ENCODE measurements at regions not wholly inside any gene's neighbourhood (a gene's known extent, or its start where the extent isn't known, plus 50 kb on each side); places are given as distances from the start of the nearest gene placed in this dataset.
"Not testable (repeated sequence)": the region's sequence is repeated elsewhere in the genome, so short reads cannot be mapped to it uniquely, and the experiment has no call there.

GRCh38 chr9:41367301-41367700, 178.2 kb upstream of the ZNG1F start:
- H3K9me3 ChIP-seq (ENCODE audit: low read depth, low read length); H3K4me3 ChIP-seq (ENCODE audit: insufficient read depth, low read length); H2AFZ ChIP-seq (ENCODE audit: low read length); H3K27me3 ChIP-seq (ENCODE audit: insufficient read depth, low read length); H3K27ac ChIP-seq (ENCODE audit: low read depth, low read length); H3K4me2 ChIP-seq (ENCODE audit: insufficient read depth, low read length); H3K4me1 ChIP-seq (ENCODE audit: insufficient read depth, low read length); H3K36me3 ChIP-seq (ENCODE audit: insufficient read depth, low read length); DNase-seq (ENCODE audit: insufficient read length, low spot score, missing footprints); H4K20me1 ChIP-seq (ENCODE audit: insufficient read depth, low read length); H3K79me2 ChIP-seq (ENCODE audit: insufficient read depth, low read length): not testable (repeated sequence)

- not testable (repeated sequence) for H3K9me3 ChIP-seq (ENCODE audit: low read depth, low read length); H3K27me3 ChIP-seq (ENCODE audit: insufficient read depth, low read length); H3K79me2 ChIP-seq (ENCODE audit: insufficient read depth, low read length); H3K36me3 ChIP-seq (ENCODE audit: insufficient read depth, low read length); H3K4me1 ChIP-seq (ENCODE audit: insufficient read depth, low read length); H3K27ac ChIP-seq (ENCODE audit: low read depth, low read length); DNase-seq (ENCODE audit: insufficient read length, low spot score, missing footprints); H2AFZ ChIP-seq (ENCODE audit: low read length); H3K4me2 ChIP-seq (ENCODE audit: insufficient read depth, low read length); H3K4me3 ChIP-seq (ENCODE audit: insufficient read depth, low read length); H4K20me1 ChIP-seq (ENCODE audit: insufficient read depth, low read length)
These were observed 172.7 kb upstream of the ZNG1F start for GRCh38 chr9:41361790-41362189.

- H3K27me3 ChIP-seq (ENCODE audit: insufficient read depth, low read length); H3K36me3 ChIP-seq (ENCODE audit: insufficient read depth, low read length); H3K4me1 ChIP-seq (ENCODE audit: insufficient read depth, low read length); H3K79me2 ChIP-seq (ENCODE audit: insufficient read depth, low read length); H3K9me3 ChIP-seq (ENCODE audit: low read depth, low read length); DNase-seq (ENCODE audit: insufficient read length, low spot score, missing footprints); H4K20me1 ChIP-seq (ENCODE audit: insufficient read depth, low read length): not testable (repeated sequence)
- Histone ChIP-seq H2AFZ (ENCODE audit: low read length) (peak overlapping the region; percentile 85), H3K27ac (ENCODE audit: low read depth, low read length) (peak overlapping the region; percentile 48), H3K4me2 (ENCODE audit: insufficient read depth, low read length) (peak overlapping the region; percentile 67), H3K4me3 (ENCODE audit: insufficient read depth, low read length) (peak overlapping the region; percentile 75)
These were observed 170.0 kb upstream of the ZNG1F start for GRCh38 chr9:41359116-41359515.

GRCh38 chr9:41358682-41359081, 169.6 kb upstream of the ZNG1F start:
- H3K27ac ChIP-seq (ENCODE audit: low read depth, low read length): peak overlapping the region; percentile 48
- H3K4me1 ChIP-seq (ENCODE audit: insufficient read depth, low read length); H3K9me3 ChIP-seq (ENCODE audit: low read depth, low read length); H3K36me3 ChIP-seq (ENCODE audit: insufficient read depth, low read length); DNase-seq (ENCODE audit: insufficient read length, low spot score, missing footprints); H3K27me3 ChIP-seq (ENCODE audit: insufficient read depth, low read length); H4K20me1 ChIP-seq (ENCODE audit: insufficient read depth, low read length); H2AFZ ChIP-seq (ENCODE audit: low read length); H3K79me2 ChIP-seq (ENCODE audit: insufficient read depth, low read length): not testable (repeated sequence)
- peak overlapping the region; percentile 67 for H3K4me2 ChIP-seq (ENCODE audit: insufficient read depth, low read length)
- H3K4me3 ChIP-seq (ENCODE audit: insufficient read depth, low read length): peak overlapping the region; percentile 75

DNA sequence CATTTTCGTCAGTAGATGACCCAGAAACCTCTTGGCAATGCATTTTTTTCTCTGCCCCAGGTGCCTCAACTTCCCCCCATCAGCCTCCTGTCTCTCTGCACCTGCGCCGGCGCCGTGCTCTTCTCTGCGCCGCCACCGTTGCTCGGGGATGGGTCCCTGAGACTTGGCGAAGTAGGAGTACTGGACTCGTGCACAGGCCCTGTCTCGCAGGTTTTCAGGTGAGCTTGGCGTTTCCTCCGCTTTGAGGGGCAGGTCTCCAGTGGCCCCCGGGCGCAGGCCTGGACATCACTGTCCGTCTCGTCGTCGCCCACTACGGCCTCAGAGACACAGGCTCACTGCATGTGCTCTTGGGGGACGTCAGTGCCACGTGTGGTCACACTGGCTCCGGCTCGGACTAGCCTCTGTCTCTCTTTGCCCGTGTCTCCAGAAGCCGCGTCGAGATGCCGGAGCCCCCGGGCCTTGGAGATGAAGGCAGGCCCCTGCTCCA, 168.8 kb upstream of the ZNG1F start:
- Histone ChIP-seq H3K4me3 (ENCODE audit: insufficient read depth, low read length) (peak overlapping the region; percentile 75), H3K4me2 (ENCODE audit: insufficient read depth, low read length) (peak overlapping the region; percentile 18)
- not testable (repeated sequence) for H4K20me1 ChIP-seq (ENCODE audit: insufficient read depth, low read length); H3K9me3 ChIP-seq (ENCODE audit: low read depth, low read length); H3K27me3 ChIP-seq (ENCODE audit: insufficient read depth, low read length); H3K4me1 ChIP-seq (ENCODE audit: insufficient read depth, low read length); H3K79me2 ChIP-seq (ENCODE audit: insufficient read depth, low read length); DNase-seq (ENCODE audit: insufficient read length, low spot score, missing footprints); H3K36me3 ChIP-seq (ENCODE audit: insufficient read depth, low read length); H2AFZ ChIP-seq (ENCODE audit: low read length); H3K27ac ChIP-seq (ENCODE audit: low read depth, low read length)

- H3K9me3 ChIP-seq (ENCODE audit: low read depth, low read length); H2AFZ ChIP-seq (ENCODE audit: low read length); H3K27me3 ChIP-seq (ENCODE audit: insufficient read depth, low read length); H4K20me1 ChIP-seq (ENCODE audit: insufficient read depth, low read length); H3K4me3 ChIP-seq (ENCODE audit: insufficient read depth, low read length); DNase-seq (ENCODE audit: insufficient read length, low spot score, missing footprints); H3K4me2 ChIP-seq (ENCODE audit: insufficient read depth, low read length); H3K79me2 ChIP-seq (ENCODE audit: insufficient read depth, low read length); H3K4me1 ChIP-seq (ENCODE audit: insufficient read depth, low read length); H3K36me3 ChIP-seq (ENCODE audit: insufficient read depth, low read length); H3K27ac ChIP-seq (ENCODE audit: low read depth, low read length): not testable (repeated sequence)
These were observed 168.2 kb upstream of the ZNG1F start for GRCh38 chr9:41357350-41357748.

GRCh38 chr9:41356588-41357349, 167.7 kb upstream of the ZNG1F start:
- peak overlapping the region; percentile 32 for H3K4me2 ChIP-seq (ENCODE audit: insufficient read depth, low read length)
- H3K9me3 ChIP-seq (ENCODE audit: low read depth, low read length); H3K36me3 ChIP-seq (ENCODE audit: insufficient read depth, low read length); H3K79me2 ChIP-seq (ENCODE audit: insufficient read depth, low read length); H3K27ac ChIP-seq (ENCODE audit: low read depth, low read length); H3K4me1 ChIP-seq (ENCODE audit: insufficient read depth, low read length); H3K4me3 ChIP-seq (ENCODE audit: insufficient read depth, low read length); H3K27me3 ChIP-seq (ENCODE audit: insufficient read depth, low read length); H4K20me1 ChIP-seq (ENCODE audit: insufficient read depth, low read length); H2AFZ ChIP-seq (ENCODE audit: low read length); DNase-seq (ENCODE audit: insufficient read length, low spot score, missing footprints): not testable (repeated sequence)

DNA sequence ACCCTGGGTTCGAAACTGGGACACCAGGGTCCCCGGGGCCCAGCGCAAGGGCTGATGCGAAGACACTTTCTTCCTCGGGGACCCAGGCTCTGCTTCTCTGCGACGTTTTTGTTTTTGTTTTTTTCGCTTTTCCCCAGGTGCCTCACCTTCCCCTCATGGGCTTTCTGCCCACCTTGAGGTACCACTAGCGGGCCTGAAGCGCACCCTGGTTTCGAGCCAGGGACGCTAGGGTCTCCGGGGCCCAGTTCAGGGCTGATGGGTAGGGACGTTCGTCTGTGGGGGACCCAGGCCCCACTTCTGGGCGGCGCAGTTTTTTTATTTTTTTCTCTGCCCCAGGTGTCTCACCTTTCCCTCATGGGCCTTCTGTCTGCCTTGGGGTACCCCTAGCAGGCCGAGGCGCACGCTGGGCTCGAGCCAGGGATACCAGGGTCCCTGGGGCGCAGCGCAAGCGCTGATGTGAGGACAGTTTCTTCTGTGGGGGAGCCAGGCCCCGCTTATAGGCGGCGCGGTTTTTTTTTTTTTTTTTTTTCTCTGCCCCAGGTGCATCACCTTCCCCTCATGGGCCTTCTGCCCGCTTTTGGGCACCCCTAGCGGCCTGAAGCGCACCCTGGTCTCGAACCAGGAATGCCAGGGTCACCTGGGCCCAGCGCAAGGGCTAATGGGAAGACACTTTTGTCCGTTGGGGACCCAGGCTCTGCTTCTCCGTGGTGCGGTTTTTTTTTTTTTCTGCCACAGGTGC, 166.8 kb upstream of the ZNG1F start:
- H3K27me3 ChIP-seq (ENCODE audit: insufficient read depth, low read length); H3K79me2 ChIP-seq (ENCODE audit: insufficient read depth, low read length); H4K20me1 ChIP-seq (ENCODE audit: insufficient read depth, low read length); H3K27ac ChIP-seq (ENCODE audit: low read depth, low read length); H3K36me3 ChIP-seq (ENCODE audit: insufficient read depth, low read length); H3K4me1 ChIP-seq (ENCODE audit: insufficient read depth, low read length); H3K9me3 ChIP-seq (ENCODE audit: low read depth, low read length); H3K4me3 ChIP-seq (ENCODE audit: insufficient read depth, low read length); DNase-seq (ENCODE audit: insufficient read length, low spot score, missing footprints); H3K4me2 ChIP-seq (ENCODE audit: insufficient read depth, low read length); H2AFZ ChIP-seq (ENCODE audit: low read length): not testable (repeated sequence)

- H3K79me2 ChIP-seq (ENCODE audit: insufficient read depth, low read length); DNase-seq (ENCODE audit: insufficient read length, low spot score, missing footprints); H3K4me2 ChIP-seq (ENCODE audit: insufficient read depth, low read length); H2AFZ ChIP-seq (ENCODE audit: low read length); H3K27me3 ChIP-seq (ENCODE audit: insufficient read depth, low read length); H3K4me3 ChIP-seq (ENCODE audit: insufficient read depth, low read length); H3K27ac ChIP-seq (ENCODE audit: low read depth, low read length); H3K4me1 ChIP-seq (ENCODE audit: insufficient read depth, low read length); H3K36me3 ChIP-seq (ENCODE audit: insufficient read depth, low read length); H4K20me1 ChIP-seq (ENCODE audit: insufficient read depth, low read length); H3K9me3 ChIP-seq (ENCODE audit: low read depth, low read length): not testable (repeated sequence)
These were observed 165.9 kb upstream of the ZNG1F start for GRCh38 chr9:41354978-41355377.
